ENCODE measurements at regions not wholly inside any gene's neighbourhood (a gene's known extent, or its start where the extent isn't known, plus 50 kb on each side); places are given as distances from the start of the nearest gene placed in this dataset.

DNA sequence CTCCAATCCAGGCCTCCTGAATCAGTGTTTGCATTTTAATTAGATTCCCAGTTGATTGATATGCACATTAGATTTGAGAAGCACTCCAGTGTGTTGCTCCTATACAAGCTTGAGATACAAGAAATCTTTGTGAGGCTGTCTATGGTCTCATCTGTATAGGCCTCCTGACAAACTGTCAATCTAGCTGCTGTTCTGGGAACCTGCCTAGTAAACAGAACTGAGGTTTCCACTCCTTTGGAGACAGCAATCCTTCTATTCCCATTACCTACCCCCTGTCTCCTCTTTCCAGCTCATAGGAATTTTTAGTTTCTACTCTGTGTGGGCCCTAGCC is 306.1 kb upstream of the EMCN start:
- no peaks in the 10 kb centered on the region for H3K36me3 ChIP-seq (ENCODE audit: control insufficient read depth in 1 of 2, insufficient read depth in 2 of 2, low read length in 2 of 2)
- H3K4me1 ChIP-seq (ENCODE audit: control insufficient read depth in 1 of 2, insufficient read depth in 2 of 2, low read length in 2 of 2) = peaks cover 6 to 25% of the 10 kb centered on the region in 2 experiments
- ChIA-PET POLR2A (no interaction called here), RAD21 (ENCODE audit: low non-redundant PET in 1 of 2, low total read pairs in 2 of 2, uncharacterized antibody in 2 of 2, unreplicated experiment in 2 of 2) (no interaction called here), CTCF (no interaction called here)
- TF ChIP-seq, protein P1, sequence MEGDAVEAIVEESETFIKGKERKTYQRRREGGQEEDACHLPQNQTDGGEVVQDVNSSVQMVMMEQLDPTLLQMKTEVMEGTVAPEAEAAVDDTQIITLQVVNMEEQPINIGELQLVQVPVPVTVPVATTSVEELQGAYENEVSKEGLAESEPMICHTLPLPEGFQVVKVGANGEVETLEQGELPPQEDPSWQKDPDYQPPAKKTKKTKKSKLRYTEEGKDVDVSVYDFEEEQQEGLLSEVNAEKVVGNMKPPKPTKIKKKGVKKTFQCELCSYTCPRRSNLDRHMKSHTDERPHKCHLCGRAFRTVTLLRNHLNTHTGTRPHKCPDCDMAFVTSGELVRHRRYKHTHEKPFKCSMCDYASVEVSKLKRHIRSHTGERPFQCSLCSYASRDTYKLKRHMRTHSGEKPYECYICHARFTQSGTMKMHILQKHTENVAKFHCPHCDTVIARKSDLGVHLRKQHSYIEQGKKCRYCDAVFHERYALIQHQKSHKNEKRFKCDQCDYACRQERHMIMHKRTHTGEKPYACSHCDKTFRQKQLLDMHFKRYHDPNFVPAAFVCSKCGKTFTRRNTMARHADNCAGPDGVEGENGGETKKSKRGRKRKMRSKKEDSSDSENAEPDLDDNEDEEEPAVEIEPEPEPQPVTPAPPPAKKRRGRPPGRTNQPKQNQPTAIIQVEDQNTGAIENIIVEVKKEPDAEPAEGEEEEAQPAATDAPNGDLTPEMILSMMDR (IDR thresholded peaks at IDR 0.05 in 2 of 3, conservative IDR thresholded peaks at IDR 0.05 in 1 of 3; ENCODE audit: borderline replicate concordance in 1 of 3, insufficient read depth in 1 of 3, low read depth in 2 of 3, low read length in 2 of 3) = no peak
- TF ChIP-seq ZNF274 (IDR thresholded peaks at IDR 0.05; ENCODE audit: low read depth, low read length) (no peak), SRF (IDR thresholded peaks at IDR 0.05; ENCODE audit: low read depth) (no peak), ELF1 (IDR thresholded peaks at IDR 0.05; ENCODE audit: borderline replicate concordance, low read depth) (no peak), EZH2phosphoT487 (IDR thresholded peaks at IDR 0.05; ENCODE audit: borderline replicate concordance) (no peak), EGR1 (IDR thresholded peaks at IDR 0.05; ENCODE audit: low read depth) (no peak), CEBPB (IDR thresholded peaks at IDR 0.05; ENCODE audit: low read depth) (no peak), POLR2AphosphoS5 (IDR thresholded peaks at IDR 0.05; ENCODE audit: low read depth, low read length) (no peak), SP1 (IDR thresholded peaks at IDR 0.05; ENCODE audit: low read depth) (no peak), POLR2A (IDR thresholded peaks at IDR 0.05; ENCODE audit: borderline replicate concordance, extremely low read depth, insufficient read depth, insufficient read length) (no peak), CBX3 (IDR thresholded peaks at IDR 0.05; ENCODE audit: low read depth) (no peak)
- TF ChIP-seq, protein P2, sequence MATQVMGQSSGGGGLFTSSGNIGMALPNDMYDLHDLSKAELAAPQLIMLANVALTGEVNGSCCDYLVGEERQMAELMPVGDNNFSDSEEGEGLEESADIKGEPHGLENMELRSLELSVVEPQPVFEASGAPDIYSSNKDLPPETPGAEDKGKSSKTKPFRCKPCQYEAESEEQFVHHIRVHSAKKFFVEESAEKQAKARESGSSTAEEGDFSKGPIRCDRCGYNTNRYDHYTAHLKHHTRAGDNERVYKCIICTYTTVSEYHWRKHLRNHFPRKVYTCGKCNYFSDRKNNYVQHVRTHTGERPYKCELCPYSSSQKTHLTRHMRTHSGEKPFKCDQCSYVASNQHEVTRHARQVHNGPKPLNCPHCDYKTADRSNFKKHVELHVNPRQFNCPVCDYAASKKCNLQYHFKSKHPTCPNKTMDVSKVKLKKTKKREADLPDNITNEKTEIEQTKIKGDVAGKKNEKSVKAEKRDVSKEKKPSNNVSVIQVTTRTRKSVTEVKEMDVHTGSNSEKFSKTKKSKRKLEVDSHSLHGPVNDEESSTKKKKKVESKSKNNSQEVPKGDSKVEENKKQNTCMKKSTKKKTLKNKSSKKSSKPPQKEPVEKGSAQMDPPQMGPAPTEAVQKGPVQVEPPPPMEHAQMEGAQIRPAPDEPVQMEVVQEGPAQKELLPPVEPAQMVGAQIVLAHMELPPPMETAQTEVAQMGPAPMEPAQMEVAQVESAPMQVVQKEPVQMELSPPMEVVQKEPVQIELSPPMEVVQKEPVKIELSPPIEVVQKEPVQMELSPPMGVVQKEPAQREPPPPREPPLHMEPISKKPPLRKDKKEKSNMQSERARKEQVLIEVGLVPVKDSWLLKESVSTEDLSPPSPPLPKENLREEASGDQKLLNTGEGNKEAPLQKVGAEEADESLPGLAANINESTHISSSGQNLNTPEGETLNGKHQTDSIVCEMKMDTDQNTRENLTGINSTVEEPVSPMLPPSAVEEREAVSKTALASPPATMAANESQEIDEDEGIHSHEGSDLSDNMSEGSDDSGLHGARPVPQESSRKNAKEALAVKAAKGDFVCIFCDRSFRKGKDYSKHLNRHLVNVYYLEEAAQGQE (IDR thresholded peaks at IDR 0.05; ENCODE audit: low read depth) = no peak
- TF ChIP-seq, protein P3, sequence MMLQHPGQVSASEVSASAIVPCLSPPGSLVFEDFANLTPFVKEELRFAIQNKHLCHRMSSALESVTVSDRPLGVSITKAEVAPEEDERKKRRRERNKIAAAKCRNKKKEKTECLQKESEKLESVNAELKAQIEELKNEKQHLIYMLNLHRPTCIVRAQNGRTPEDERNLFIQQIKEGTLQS (IDR thresholded peaks at IDR 0.05) = no peak
- TF ChIP-seq, protein P4, sequence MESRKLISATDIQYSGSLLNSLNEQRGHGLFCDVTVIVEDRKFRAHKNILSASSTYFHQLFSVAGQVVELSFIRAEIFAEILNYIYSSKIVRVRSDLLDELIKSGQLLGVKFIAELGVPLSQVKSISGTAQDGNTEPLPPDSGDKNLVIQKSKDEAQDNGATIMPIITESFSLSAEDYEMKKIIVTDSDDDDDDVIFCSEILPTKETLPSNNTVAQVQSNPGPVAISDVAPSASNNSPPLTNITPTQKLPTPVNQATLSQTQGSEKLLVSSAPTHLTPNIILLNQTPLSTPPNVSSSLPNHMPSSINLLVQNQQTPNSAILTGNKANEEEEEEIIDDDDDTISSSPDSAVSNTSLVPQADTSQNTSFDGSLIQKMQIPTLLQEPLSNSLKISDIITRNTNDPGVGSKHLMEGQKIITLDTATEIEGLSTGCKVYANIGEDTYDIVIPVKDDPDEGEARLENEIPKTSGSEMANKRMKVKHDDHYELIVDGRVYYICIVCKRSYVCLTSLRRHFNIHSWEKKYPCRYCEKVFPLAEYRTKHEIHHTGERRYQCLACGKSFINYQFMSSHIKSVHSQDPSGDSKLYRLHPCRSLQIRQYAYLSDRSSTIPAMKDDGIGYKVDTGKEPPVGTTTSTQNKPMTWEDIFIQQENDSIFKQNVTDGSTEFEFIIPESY (IDR thresholded peaks at IDR 0.05; ENCODE audit: extremely low read depth, insufficient replicate concordance, low read length) = no peak
- TF ChIP-seq, protein P5, sequence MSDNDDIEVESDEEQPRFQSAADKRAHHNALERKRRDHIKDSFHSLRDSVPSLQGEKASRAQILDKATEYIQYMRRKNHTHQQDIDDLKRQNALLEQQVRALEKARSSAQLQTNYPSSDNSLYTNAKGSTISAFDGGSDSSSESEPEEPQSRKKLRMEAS (IDR thresholded peaks at IDR 0.05) = no peak
- H4K20me1 ChIP-seq (ENCODE audit: insufficient read depth) = no peaks in the 10 kb centered on the region
- no peak overlapping the region for H3K4me3 ChIP-seq (replicated peaks in 1 of 2; ENCODE audit: low read depth in 1 of 2, low read length in 2 of 2)
- H3K9ac ChIP-seq (ENCODE audit: low read length) = no peak overlapping the region
- peak overlapping the region; percentile 11 for H2AFZ ChIP-seq (ENCODE audit: low read depth, low read length, poor library complexity, severe bottlenecking)
- peak overlapping the region; percentile 45 for H3K4me2 ChIP-seq (ENCODE audit: low read length)
- no peaks in the 10 kb centered on the region for H3K9me2 ChIP-seq (ENCODE audit: insufficient read depth)
- intact Hi-C loops (cut with micrococcal nuclease) = no loop called here
- ATAC-seq (no peak), DNase-seq (ENCODE audit: low read depth, low spot score) (no peak)
- BruUV-seq (replicated peaks) = no TSS peak
- H3K79me2 ChIP-seq (ENCODE audit: insufficient read depth, low read length) = no peaks in the 10 kb centered on the region
- H3K27ac ChIP-seq (ENCODE audit: low read depth, low read length) = no peak overlapping the region
- no peaks in the 10 kb centered on the region for H3K27me3 ChIP-seq (ENCODE audit: insufficient read depth, low read length)
- no peaks in the 10 kb centered on the region for H3K9me3 ChIP-seq (ENCODE audit: control insufficient read depth in 1 of 2, insufficient read depth in 1 of 2, low read depth in 1 of 2, low read length in 2 of 2)
